Transverse colon (tissue), 4 donors: ENCODE measurements at regions not wholly inside any gene's neighbourhood (a gene's known extent, or its start where the extent isn't known, plus 50 kb on each side); places are given as distances from the start of the nearest gene placed in this dataset.

Experiments
- DNase-seq: peaks from one replicate; pipeline ENCODE4 v3.0.0-alpha.2; 2019
- H3K27ac ChIP-seq, 4 donors: fragments of 200-600 bp; sonication (generic); 2 replicates each; pipeline ENCODE4 v1.5.1; 2016 to 2018; ENCODE audit warnings: inconsistent platforms in 4 of 4
- H3K27me3 ChIP-seq: fragments of 200-600 bp; sonication (generic); 2 replicates; pipeline ENCODE4 v1.5.1; 2017; ENCODE audit warnings: inconsistent platforms
- H3K36me3 ChIP-seq, 4 donors: fragments of 200-600 bp; sonication (generic); 2 replicates each; pipeline ENCODE4 v1.5.1; 2017 to 2019; ENCODE audit warnings: inconsistent platforms in 4 of 4
- H3K4me1 ChIP-seq, 4 donors: fragments of 200-600 bp; sonication (generic); 2 replicates each; pipeline ENCODE4 v1.5.1; 2017 to 2020; ENCODE audit warnings: inconsistent platforms in 4 of 4
- H3K4me3 ChIP-seq, 4 donors: fragments of 200-600 bp; sonication (generic); 1 replicate in 1 of 4; 2 replicates in 3 of 4; pipeline versions ENCODE4 v1.5.1 to v1.6.1; 2017 to 2019; ENCODE audit warnings: inconsistent platforms in 4 of 4
- H3K9me3 ChIP-seq, 2 donors: fragments of 200-600 bp; sonication (generic); 2 replicates each; pipeline ENCODE4 v1.5.1; 2017 to 2019; ENCODE audit warnings: inconsistent platforms in 2 of 2
- EP300 ChIP-seq: sonication (generic); formaldehyde crosslinking; IDR thresholded peaks from one replicate; pipeline ENCODE4 v1.6.1; 2017; ENCODE audit warnings: antibody characterized with exemption, low read depth
- POLR2A ChIP-seq: fragments of 450-650 bp; IDR thresholded peaks from one replicate; pipeline ENCODE4 v1.6.1; 2016; ENCODE audit warnings: antibody characterized with exemption, mild to moderate bottlenecking, moderate library complexity
- POLR2AphosphoS5 ChIP-seq, 3 donors: sonication (generic); formaldehyde crosslinking; IDR thresholded peaks; one replicate each; pipeline ENCODE4 v1.6.1; 2016; ENCODE audit warnings: antibody characterized with exemption in 3 of 3
- WGBS, 2 donors: methylation state at CpG; one replicate each; pipeline ENCODE4 v1.1.5; 2018; ENCODE audit warnings: low coverage in 1 of 2; 5-methylcytosine and 5-hydroxymethylcytosine counted together
- in situ Hi-C, 4 donors: fragments of 200-750 bp; cut with MboI; loops; one replicate each; pipeline versions ENCODE4 v1.15.0 to v1.15.1; 2017; ENCODE audit warnings: low sequenced_read_pairs in 3 of 4, low pct_ligation_motif_present in 1 of 4, low pct_unique_long_range_greater_than_20kb in 1 of 4
- intact Hi-C: fragments of 100-400 bp; cut with DNase I; formaldehyde crosslinking; loops from one replicate; pipeline ENCODE4 v1.15.1; 2023; ENCODE audit warnings: low total_unique reads
- TF ChIP-seq, protein P1 (sequence below), 5 experiments: fragments of 200-600 bp in 3 of 5; fragments of 450-650 bp in 2 of 5; sonication (generic) in 3 of 5; IDR thresholded peaks; 1 replicate in 2 of 5; 2 replicates in 3 of 5; pipeline ENCODE4 v1.5.1; 2016 to 2017; ENCODE audit warnings: antibody characterized with exemption in 5 of 5, inconsistent platforms in 3 of 5, mild to moderate bottlenecking in 2 of 5, moderate library complexity in 1 of 5

DNA sequence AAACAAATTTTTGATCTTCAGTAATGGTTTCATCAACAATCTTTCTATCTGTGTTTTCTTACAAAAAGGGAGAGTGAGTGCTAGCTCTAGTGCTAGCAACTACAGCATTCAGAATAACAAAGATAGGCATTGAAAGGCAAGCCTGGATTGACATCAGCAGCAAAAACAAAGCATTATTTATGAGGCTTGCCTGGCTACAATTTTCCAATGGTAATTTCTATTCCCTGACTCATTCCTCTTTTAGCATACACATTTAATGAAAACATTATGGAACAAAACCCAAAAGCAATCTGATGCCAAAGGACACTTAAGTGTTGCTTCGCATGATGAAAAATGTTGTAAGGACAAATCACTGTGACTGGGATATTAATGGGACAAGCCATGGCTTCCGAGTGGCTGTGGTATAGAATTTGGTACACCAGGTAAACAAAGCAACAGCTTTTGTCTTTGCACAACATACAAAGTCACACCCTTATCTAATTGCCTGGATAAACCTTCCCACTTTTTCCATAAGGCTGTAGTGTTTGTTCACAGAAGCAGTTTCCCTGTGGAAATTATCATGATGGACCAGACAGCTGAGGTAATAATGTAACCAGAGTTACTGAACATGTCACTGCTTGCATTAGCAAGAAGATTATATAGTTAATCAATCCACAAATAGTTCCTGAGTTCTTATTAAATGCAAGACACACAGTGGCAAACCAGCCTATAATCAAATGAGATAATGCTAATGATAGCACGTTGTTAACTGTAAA lies 179.8 kb upstream of the EDIL3 start:
- no peak for DNase-seq
- WGBS, 2 donors: 51 to 71% methylated on average over 3 of the region's 3 CpGs
- intact Hi-C loops: no loop called here
- Histone ChIP-seq H3K36me3 (no peaks in the 10 kb centered on the region), H3K9me3 (no peaks in the 10 kb centered on the region), H3K27me3 (no peaks in the 10 kb centered on the region), H3K4me3 (no peak overlapping the region), H3K27ac (no peak overlapping the region), H3K4me1 (no peaks in the 10 kb centered on the region)
- TF ChIP-seq POLR2A (no peak), POLR2AphosphoS5 (IDR thresholded peaks at IDR 0.05) (no peak), EP300 (no peak)
- TF ChIP-seq, protein P1, sequence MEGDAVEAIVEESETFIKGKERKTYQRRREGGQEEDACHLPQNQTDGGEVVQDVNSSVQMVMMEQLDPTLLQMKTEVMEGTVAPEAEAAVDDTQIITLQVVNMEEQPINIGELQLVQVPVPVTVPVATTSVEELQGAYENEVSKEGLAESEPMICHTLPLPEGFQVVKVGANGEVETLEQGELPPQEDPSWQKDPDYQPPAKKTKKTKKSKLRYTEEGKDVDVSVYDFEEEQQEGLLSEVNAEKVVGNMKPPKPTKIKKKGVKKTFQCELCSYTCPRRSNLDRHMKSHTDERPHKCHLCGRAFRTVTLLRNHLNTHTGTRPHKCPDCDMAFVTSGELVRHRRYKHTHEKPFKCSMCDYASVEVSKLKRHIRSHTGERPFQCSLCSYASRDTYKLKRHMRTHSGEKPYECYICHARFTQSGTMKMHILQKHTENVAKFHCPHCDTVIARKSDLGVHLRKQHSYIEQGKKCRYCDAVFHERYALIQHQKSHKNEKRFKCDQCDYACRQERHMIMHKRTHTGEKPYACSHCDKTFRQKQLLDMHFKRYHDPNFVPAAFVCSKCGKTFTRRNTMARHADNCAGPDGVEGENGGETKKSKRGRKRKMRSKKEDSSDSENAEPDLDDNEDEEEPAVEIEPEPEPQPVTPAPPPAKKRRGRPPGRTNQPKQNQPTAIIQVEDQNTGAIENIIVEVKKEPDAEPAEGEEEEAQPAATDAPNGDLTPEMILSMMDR (IDR thresholded peaks at IDR 0.05): no peak
- in situ Hi-C loops: no loop called here

DNA sequence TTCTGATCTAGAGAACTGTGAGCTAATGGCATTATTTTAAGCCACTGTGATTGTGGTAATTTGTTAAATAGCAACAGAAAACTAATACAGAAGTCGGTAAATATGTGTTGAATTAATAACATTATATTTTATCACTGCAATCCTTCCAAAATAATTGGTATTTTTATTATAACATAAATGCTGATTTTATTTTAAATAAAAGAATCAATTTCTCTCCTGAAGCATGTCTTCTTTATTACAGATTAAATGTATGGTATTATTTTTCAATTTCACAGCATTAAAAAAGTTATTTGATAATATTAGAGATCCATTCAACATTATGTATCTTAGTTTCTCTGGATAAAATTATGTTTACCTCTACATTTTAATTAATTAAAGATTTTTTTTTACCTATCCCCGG lies 165.5 kb upstream of the EDIL3 start:
- DNase-seq: no peak
- Histone ChIP-seq H3K27me3 (no peaks in the 10 kb centered on the region), H3K27ac (no peak overlapping the region), H3K4me3 (no peak overlapping the region), H3K9me3 (no peaks in the 10 kb centered on the region), H3K4me1 (no peaks in the 10 kb centered on the region), H3K36me3 (no peaks in the 10 kb centered on the region)
- WGBS, 2 donors: 92 to 96% methylated on average over 2 of the region's 2 CpGs
- intact Hi-C loops (no loop called here), in situ Hi-C loops (no loop called here)
- TF ChIP-seq POLR2A (no peak), POLR2AphosphoS5 (IDR thresholded peaks at IDR 0.05) (no peak), EP300 (no peak)
- TF ChIP-seq, protein P1 (IDR thresholded peaks at IDR 0.05): no peak

DNA sequence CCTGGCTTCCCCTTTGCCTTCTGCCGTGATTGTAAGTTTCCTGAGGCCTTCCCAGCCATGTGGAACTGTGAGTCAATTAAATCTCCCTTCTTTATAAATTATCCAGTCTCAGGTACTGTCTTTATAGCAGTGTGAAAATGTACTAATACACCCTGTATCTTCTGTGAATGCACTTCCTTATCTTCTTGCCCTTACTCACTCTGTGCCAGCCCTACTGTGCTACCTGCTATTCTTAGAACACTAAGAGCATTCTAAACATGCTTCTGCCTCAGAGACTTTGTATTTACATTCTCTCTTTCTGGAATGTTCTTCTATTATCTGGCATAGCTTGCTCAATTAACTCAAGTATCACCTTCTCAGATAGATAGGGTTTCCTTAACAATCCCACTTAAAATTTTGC lies 164.4 kb upstream of the EDIL3 start:
- TF ChIP-seq, protein P1 (IDR thresholded peaks at IDR 0.05): no peak
- TF ChIP-seq EP300 (no peak), POLR2AphosphoS5 (IDR thresholded peaks at IDR 0.05) (no peak), POLR2A (no peak)
- WGBS, 2 donors: 76% methylated on average over 1 of the region's 1 CpG; no CpG with 5 or more reads in 1 of the 2 donors
- Histone ChIP-seq H3K27ac (no peak overlapping the region), H3K4me3 (no peak overlapping the region), H3K9me3 (no peaks in the 10 kb centered on the region), H3K4me1 (no peaks in the 10 kb centered on the region), H3K36me3 (no peaks in the 10 kb centered on the region), H3K27me3 (no peaks in the 10 kb centered on the region)
- in situ Hi-C loops (no loop called here), intact Hi-C loops (no loop called here)
- DNase-seq: no peak

DNA sequence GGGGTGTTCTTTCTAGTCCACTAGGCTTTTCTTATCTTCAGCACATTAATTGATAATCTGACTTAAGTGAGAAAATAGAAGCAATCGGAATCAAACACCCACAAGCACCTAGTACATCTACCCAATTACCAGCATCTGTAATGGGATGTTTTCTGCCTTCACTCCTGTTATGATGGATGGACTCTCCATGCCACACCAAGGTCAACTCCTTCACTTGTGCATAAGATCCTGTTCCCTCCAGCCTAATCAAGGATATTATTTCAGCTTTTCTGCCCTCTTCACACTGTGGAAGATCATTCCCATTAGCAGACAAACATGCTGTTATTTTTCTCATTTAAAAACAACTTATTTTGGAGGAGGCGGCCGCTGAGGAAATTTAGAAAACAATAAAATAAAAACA lies 162.0 kb upstream of the EDIL3 start:
- no peak overlapping the region for H3K4me3 ChIP-seq

More for the DNA sequence above, 162.0 kb upstream of the EDIL3 start:
- in situ Hi-C loops (no loop called here), intact Hi-C loops (no loop called here)
- no peak for TF ChIP-seq EP300
- no peak for TF ChIP-seq POLR2A
- TF ChIP-seq, protein P1 (IDR thresholded peaks at IDR 0.05): no peak
- no peak for TF ChIP-seq POLR2AphosphoS5 (IDR thresholded peaks at IDR 0.05)
- Histone ChIP-seq H3K36me3 (no peaks in the 10 kb centered on the region), H3K27me3 (no peaks in the 10 kb centered on the region), H3K9me3 (no peaks in the 10 kb centered on the region), H3K4me1 (no peaks in the 10 kb centered on the region), H3K27ac (no peak overlapping the region)
- 87 to 91% methylated on average over 3 of the region's 3 CpGs for WGBS, 2 donors
- DNase-seq: no peak
